GM19467 (cell line): ENCODE measurements at regions not wholly inside any gene's neighbourhood (a gene's known extent, or its start where the extent isn't known, plus 50 kb on each side); places are given as distances from the start of the nearest gene placed in this dataset.

Experiments
- ATAC-seq: cut with Tn5 transposase; IDR thresholded peaks from one replicate; pipeline ENCODE4 v1.9.1; 2021; ENCODE audit warnings: mild to moderate bottlenecking, moderate library complexity; ENCODE audit not compliant: unreplicated experiment

- ATAC-seq: no peak
Observed at GRCh38 chr6:21375151-21376116, 218.1 kb upstream of the SOX4 start.

- no peak for ATAC-seq
Observed at GRCh38 chr6:21377356-21377755, 216.2 kb upstream of the SOX4 start.

GRCh38 chr6:21381331-21381963 lies 212.1 kb upstream of the SOX4 start:
- no peak for ATAC-seq

GRCh38 chr6:21382821-21383449 lies 210.6 kb upstream of the SOX4 start:
- ATAC-seq: no peak

GRCh38 chr6:21383450-21384085 lies 210.0 kb upstream of the SOX4 start:
- ATAC-seq: no peak

- no peak for ATAC-seq
Observed at GRCh38 chr6:21384216-21384615, 209.3 kb upstream of the SOX4 start.

GRCh38 chr6:21386744-21387143 lies 206.8 kb upstream of the SOX4 start:
- no peak for ATAC-seq

- no peak for ATAC-seq
Observed at GRCh38 chr6:21390532-21391213, 202.9 kb upstream of the SOX4 start.

GRCh38 chr6:21392177-21392576 lies 201.4 kb upstream of the SOX4 start:
- ATAC-seq: no peak

- no peak for ATAC-seq
Observed at GRCh38 chr6:21393441-21394165, 199.9 kb upstream of the SOX4 start.

GRCh38 chr6:21395121-21395520 lies 198.4 kb upstream of the SOX4 start:
- ATAC-seq: no peak

GRCh38 chr6:21396313-21396712 lies 197.2 kb upstream of the SOX4 start:
- ATAC-seq: no peak

- no peak for ATAC-seq
Observed at GRCh38 chr6:21398741-21399325, 194.7 kb upstream of the SOX4 start.

GRCh38 chr6:21402368-21402767 lies 191.2 kb upstream of the SOX4 start:
- ATAC-seq: no peak

- ATAC-seq: no peak
Observed at GRCh38 chr6:21404577-21404976, 189.0 kb upstream of the SOX4 start.

- ATAC-seq: no peak
Observed at GRCh38 chr6:21406316-21406715, 187.2 kb upstream of the SOX4 start.

- no peak for ATAC-seq
Observed at GRCh38 chr6:21409231-21409630, 184.3 kb upstream of the SOX4 start.

- no peak for ATAC-seq
Observed at GRCh38 chr6:21413428-21413827, 180.1 kb upstream of the SOX4 start.

- ATAC-seq: no peak
Observed at GRCh38 chr6:21414065-21414464, 179.5 kb upstream of the SOX4 start.
